ENCODE measurements at regions not wholly inside any gene's neighbourhood (a gene's known extent, or its start where the extent isn't known, plus 50 kb on each side); places are given as distances from the start of the nearest gene placed in this dataset.

GRCh38 chr12:91604897-91605296, 422.3 kb upstream of the DCN start:
- TF ChIP-seq EZH2 (IDR thresholded peaks at IDR 0.05; ENCODE audit: borderline replicate concordance, low read depth, low read length, severe bottlenecking): no peak
- TF ChIP-seq, protein P1, sequence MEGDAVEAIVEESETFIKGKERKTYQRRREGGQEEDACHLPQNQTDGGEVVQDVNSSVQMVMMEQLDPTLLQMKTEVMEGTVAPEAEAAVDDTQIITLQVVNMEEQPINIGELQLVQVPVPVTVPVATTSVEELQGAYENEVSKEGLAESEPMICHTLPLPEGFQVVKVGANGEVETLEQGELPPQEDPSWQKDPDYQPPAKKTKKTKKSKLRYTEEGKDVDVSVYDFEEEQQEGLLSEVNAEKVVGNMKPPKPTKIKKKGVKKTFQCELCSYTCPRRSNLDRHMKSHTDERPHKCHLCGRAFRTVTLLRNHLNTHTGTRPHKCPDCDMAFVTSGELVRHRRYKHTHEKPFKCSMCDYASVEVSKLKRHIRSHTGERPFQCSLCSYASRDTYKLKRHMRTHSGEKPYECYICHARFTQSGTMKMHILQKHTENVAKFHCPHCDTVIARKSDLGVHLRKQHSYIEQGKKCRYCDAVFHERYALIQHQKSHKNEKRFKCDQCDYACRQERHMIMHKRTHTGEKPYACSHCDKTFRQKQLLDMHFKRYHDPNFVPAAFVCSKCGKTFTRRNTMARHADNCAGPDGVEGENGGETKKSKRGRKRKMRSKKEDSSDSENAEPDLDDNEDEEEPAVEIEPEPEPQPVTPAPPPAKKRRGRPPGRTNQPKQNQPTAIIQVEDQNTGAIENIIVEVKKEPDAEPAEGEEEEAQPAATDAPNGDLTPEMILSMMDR (IDR thresholded peaks at IDR 0.05; ENCODE audit: borderline replicate concordance, extremely low read depth, low read length, poor library complexity, severe bottlenecking): no peak
